CD4-positive, alpha-beta T cell treated with Interleukin-17A for 1 hour (primary cell): ENCODE measurements at regions not wholly inside any gene's neighbourhood (a gene's known extent, or its start where the extent isn't known, plus 50 kb on each side); places are given as distances from the start of the nearest gene placed in this dataset.

Source experiments
- DNase-seq: peaks from one replicate; pipeline ENCODE4 v3.0.0-alpha.2; 2020

- no peak for DNase-seq
These were observed 612.0 kb downstream of the PCDH18 start for GRCh38 chr4:136920092-136920881.

- DNase-seq, result no peak
These were observed 613.5 kb downstream of the PCDH18 start for GRCh38 chr4:136918772-136919171.

DNA sequence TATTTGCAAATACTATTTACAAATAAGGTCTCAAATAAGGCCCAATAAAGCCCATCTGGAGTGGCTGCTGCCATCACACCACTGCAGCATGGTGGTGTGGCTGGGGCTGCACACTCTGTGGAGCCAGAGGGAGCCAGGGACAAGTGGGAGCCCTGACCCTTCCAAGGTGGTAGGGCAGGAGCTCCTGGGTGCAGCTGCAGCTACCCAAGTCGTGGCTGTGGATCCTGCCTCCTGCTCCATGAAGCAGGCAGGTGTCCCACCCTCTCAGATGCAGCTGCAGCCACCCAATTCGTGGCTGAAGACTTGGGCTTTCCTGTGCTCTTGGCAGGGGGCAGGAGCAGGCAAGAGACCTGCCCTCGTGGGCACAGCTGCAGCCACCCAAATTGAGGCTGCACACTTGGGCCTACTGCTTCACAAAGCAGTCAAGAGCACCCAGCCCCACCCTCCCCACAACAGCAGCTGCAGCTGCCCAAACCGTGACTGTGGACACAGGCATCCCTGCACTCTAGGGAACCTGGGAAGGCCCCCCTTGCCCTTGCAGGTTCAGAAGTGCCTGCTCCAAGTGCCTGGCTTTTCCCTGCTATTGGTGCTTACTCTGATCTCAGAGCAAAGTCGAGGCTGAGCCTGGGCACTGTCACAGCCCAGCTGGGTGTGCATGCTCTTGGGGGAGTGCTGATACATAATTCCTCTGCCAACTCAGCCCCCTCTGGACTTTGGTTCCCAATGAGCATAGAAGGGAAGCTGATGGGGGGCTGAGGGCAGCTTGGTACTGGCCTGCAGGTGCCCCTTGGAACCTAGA lies 614.8 kb downstream of the PCDH18 start:
- no peak for DNase-seq

DNA sequence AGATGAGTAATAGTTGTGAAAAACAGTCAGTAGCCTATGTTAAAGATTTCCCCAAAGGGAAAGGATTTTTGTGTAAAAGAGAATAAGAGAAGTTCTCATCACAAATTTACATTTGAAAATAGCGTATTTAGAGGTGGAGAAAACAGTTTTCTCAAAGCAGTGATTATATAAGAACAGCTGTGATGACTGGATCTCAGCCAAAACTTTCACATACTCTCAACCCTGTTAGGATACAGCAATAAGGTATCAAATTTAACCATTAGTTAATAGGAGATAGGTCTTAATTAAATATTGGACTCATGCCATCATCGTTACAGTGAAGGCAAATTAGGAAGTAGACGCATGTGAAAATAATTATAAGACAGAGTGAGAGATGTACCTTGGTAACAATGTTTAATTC lies 622.7 kb downstream of the PCDH18 start:
- DNase-seq, result no peak

- DNase-seq, result no peak
These were observed 624.2 kb downstream of the PCDH18 start for GRCh38 chr4:136908122-136908521.

- no peak for DNase-seq
These were observed 631.6 kb downstream of the PCDH18 start for GRCh38 chr4:136900696-136901095.

- DNase-seq, result no peak
These were observed 633.6 kb downstream of the PCDH18 start for GRCh38 chr4:136898590-136899248.

- no peak for DNase-seq
These were observed 638.7 kb downstream of the PCDH18 start for GRCh38 chr4:136893573-136893972.

GRCh38 chr4:136881666-136882065 lies 650.6 kb downstream of the PCDH18 start:
- no peak for DNase-seq

DNA sequence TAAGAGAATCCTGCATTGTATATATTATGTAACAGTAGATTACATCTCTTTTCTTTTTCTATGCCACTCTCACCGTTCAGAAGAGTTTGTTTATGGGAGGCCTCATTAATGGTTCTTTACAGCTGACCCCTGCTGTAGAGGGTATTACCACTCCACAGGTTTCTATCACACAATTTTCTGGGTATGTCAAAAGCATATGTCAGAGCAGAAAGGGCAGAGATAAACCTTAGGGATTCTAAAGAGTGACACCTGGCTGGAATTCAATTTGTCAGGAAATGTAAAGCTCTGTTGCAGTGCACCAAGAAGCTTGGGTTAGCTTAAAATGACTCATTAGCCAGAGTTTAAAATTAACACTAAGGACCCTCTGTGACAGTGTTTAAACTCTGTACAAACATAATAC lies 658.7 kb downstream of the PCDH18 start:
- no peak for DNase-seq

- DNase-seq, result no peak
These were observed 664.8 kb downstream of the PCDH18 start for GRCh38 chr4:136867465-136867864.

GRCh38 chr4:136865526-136865925 lies 666.8 kb downstream of the PCDH18 start:
- no peak for DNase-seq

- DNase-seq, result peak; percentile 49
These were observed 667.6 kb downstream of the PCDH18 start for GRCh38 chr4:136864604-136865185.

- no peak for DNase-seq
These were observed 668.5 kb downstream of the PCDH18 start for GRCh38 chr4:136863756-136864155.

- no peak for DNase-seq
These were observed 669.6 kb downstream of the PCDH18 start for GRCh38 chr4:136862653-136863052.

DNA sequence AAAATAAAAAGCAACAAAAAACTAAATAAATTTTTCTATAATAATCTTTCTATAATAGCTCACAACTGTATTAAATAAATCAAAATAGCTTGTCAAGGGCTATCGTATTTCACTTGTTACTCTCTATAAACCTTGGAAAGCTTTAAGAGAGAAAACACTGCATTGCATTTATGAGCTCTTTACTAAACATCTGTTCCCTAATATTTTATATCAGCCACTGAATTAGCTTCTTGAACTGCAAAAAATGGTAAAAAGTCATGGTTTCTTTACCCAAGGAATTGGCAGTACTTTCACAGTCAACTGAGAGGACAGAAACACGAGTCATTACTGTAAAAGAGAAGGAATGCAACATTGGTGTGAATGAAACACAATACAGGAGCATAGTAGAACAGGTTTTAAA lies 671.2 kb downstream of the PCDH18 start:
- DNase-seq, result no peak

DNA sequence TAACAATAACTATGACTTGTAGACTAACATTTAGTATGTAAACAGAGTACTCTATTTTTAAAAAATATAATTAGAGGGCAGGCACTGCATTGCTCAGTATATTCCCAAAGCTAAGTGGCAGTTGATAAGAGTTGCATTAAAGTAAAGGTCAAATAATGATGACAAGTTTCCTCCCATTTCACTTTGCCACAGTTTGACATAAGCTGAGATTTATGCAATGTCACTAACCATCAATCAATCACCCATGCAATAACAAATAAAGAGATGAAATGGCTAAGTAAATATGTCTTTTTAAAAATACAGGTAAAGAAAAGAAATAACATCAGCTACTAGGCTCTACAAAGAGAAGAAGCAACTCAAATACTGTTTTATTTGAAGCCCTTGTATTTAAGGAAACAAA lies 673.4 kb downstream of the PCDH18 start:
- DNase-seq, result no peak

- DNase-seq, result no peak
These were observed 676.4 kb downstream of the PCDH18 start for GRCh38 chr4:136855886-136856285.

DNA sequence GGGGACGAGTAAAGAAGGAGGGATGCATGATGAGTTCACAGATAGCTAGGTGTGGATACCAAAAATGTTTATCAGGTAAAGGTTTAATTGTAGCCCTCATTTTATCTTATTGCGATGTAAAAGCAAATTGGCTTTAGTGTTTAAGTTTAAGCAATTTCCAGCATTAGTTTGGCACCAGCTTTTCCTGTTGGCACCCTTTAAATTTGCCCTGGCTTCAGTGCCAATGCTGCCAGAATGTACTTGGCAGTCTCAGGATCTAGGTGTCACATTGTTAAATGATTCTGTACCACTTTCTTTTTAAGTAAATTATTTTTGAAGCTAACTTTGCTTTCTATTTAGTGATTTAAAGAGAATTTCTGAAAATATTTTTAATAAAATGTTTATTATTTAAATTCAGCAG lies 681.8 kb downstream of the PCDH18 start:
- DNase-seq, result no peak

DNA sequence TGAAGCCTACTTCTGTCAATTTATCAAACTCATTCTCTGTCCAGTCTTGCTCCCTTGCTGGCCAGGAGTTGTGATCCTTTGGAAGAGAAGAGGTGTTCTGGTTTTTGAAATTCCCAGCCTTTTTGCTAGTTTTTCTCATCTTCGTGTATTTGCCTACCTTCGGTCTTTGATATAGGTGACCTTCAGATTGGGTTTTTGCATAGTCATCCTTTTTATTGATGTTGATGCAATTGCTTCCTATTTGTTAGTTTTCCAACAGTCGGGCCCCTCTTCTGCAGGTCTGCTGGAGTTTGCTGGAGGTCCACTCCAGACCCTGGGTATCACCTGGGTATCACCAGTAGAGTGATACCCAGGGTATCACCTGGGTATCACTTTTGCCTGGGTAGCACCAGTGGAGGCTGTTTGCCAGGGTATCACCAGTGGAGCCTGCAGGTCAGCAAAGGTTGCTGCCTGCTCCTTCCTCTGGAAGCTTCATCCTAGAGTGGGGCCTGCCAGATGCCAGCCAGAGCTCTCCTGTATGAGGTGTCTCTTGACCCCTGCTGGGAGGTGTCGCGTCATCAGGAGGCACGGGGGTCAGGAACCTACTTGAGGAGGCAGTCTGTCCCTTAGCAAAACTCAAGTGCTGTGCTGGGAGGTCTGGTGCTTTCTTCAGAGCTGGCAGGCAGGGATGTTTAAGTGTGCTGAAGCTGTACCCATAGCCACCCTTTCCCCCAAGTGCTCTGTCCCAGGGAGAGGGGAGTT lies 684.2 kb downstream of the PCDH18 start:
- DNase-seq, result no peak

- no peak for DNase-seq
These were observed 690.8 kb downstream of the PCDH18 start for GRCh38 chr4:136841526-136841925.

DNA sequence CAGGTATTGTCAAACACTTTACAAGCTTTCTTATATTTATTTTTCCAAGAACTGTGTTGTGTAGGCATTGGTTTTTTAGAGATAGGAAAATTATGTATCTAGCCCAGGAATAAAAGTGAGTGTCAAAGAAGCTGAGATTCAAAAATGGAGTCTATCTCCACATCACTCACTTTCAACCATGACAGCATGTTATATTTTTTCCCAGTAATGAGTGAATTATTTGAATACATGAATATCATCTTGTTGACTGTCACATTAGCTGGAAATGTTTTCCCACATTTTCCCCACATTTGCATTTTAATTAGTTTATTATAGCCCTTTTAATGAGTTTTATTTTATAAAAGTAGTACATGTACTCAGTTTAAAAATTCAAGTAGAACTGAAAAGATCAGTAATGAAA lies 693.7 kb downstream of the PCDH18 start:
- DNase-seq, result no peak

GRCh38 chr4:136831553-136831952 lies 700.7 kb downstream of the PCDH18 start:
- DNase-seq, result no peak
